ENCODE measurements at regions not wholly inside any gene's neighbourhood (a gene's known extent, or its start where the extent isn't known, plus 50 kb on each side); places are given as distances from the start of the nearest gene placed in this dataset.

DNA sequence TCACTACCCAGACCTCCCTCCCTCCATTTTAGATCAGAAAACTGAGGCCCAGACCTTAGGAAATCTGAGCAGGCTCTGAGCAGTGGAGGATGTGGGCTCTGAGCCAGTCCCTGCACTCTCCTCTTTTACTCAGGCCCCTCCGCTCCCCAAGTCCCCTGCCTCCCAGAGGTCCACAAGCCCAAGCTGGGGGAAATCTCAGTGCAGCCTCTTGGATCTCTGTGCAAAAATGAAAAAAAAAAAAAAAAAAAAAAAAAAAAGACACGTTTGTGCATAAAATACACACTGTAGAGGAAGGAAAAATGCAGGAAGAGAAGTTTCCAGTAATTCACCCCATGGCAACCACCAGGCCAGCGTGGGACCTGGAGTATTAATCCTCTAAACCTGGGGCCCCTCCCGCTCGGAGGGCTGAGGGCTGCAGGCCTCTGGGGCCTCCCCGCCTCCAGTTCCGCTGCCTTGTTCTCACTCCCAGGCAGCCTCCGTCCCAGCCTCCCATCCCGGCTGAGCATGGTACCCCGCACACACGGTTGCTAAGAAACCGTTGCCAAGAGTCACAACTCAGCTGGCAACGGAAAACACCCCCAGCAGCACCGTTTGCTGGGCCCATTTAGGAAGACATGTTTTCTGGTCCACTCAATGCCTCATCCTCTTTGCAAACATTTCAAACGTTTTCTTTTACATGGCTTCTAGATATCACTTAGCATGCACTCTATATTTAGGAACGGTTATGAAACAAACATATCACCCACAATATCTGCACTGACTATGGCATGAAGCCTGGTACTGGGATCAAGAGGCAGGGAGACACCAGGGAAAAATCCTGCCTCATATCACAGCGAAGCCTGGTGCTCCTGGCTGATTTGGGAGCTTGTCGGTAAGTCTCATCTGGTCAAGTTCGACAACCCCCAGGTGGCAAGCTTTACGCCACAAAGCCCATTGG, 227.5 kb downstream of the CTTN start:
- DNase-seq (ENCODE audit: low spot score), result no peak

DNA sequence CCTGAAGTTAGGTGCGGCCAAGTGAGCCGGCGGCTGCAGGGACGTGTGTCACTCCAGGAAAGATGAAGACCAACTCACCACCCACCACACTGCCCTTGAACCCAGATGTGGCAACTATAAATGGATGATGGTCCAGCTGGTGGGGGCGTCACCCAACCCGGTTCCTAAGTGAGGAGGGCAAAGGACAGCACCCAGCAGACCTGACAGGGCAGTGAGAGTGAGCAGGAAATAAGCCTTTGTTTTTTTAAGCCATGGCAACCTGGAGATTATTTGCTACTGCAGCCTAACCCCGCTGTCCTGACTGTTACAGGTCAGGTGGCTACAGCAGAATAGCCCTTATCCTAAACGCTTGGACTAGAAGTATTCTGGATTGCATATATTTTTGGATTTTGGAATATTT, 228.9 kb downstream of the CTTN start:
- no peak for DNase-seq (ENCODE audit: low spot score)

DNA sequence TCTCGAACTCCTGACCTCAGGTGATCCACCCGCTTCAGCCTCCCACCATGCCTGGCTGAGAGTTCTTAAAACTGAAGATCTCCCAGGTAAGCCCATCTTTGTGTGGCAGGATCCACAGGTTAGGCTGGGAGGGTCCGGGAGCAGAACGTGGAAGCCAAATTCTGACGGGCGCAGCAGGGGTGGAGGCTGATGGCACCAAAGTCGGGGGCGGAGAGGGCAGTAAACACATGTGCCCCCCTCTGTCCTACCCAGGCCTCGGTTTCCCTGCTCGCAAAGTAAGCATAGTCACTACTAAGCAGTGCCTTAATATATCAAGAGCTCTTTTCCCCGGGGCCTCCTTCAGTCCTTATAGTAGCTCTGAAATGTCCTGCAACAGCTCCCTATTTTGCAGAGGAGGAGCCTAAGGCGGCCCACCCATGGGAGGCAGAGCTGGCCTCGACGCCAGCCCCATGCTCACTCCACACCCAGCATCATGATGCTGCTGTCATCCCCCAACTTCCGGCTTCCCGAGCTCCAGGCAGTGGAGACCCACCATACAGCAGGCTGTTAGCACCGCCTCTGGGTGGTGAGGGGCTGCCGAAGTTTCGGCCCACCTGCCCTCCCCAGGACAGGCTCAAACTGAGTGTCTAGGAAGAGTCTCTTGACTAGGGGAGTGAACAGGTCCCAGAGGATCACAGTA, 230.0 kb downstream of the CTTN start:
- no peak for DNase-seq (ENCODE audit: low spot score)

DNA sequence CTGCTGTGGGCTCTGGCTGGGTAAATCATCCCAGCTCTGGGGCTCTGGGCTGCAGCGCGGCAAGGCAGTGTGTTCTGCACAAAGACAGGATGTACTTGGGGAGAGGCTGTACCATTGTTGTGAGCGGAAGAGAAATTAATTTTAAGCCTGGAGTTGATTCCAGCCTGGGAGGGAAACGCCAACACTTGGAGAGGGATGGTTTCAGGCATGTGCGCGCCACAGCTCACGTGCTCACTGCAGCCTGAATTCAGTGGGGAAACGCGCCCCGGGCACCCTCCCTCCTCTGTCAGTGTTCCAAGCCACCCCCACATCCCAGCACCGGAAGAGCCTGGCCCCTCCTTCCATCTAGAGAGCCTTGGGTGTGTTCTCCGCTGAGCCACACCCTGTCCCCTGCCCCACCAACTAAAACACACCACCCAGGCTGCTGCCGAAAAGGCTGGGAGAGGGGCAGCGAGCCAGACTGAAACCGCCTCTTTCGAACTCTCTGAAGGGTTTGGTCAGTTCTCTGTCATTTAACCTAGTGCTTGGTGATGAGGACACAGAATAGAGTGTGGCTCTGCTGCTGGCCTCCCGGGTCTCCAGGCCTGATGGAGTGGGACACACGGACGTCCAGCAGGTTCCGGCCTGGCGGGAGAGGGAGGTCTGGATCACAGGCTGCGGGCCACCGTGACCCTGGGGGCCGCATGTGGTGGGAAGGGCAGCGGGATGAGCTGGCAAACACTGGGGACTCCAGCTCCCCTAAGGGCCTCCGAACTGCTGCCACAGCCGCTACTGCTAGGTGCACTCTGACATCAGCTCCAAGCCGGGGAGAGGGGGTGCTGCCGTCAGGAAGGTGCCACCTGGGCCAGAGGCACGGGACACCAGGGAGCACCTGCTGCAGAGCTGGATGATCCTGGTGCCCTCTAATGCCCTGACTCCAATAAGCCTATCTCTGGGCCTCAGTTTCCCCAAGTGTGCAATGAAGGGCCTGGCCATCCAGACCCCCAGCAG, 230.8 kb downstream of the CTTN start:
- peak; percentile 65 for DNase-seq (ENCODE audit: low spot score)

DNA sequence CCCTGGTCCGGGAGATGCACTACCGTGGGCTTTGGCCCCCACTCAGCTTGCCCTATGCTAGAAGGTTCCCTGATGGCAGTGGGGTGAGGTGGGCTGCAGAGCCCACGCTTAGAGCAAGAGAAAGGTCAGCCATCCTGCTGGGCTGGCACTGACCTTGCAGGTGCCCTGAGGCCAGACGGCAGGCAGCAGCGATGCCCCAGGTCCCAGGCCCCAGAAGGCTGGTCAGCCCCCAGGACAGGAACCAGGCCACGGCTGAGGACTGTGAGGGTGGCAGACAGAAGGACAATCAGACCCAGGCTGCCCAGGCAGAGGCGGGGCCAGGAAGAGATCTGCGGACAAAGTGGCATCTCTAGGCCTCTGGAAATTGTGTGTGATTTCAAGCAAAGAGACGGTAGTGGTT, 231.7 kb downstream of the CTTN start:
- DNase-seq (ENCODE audit: low spot score), result no peak

DNA sequence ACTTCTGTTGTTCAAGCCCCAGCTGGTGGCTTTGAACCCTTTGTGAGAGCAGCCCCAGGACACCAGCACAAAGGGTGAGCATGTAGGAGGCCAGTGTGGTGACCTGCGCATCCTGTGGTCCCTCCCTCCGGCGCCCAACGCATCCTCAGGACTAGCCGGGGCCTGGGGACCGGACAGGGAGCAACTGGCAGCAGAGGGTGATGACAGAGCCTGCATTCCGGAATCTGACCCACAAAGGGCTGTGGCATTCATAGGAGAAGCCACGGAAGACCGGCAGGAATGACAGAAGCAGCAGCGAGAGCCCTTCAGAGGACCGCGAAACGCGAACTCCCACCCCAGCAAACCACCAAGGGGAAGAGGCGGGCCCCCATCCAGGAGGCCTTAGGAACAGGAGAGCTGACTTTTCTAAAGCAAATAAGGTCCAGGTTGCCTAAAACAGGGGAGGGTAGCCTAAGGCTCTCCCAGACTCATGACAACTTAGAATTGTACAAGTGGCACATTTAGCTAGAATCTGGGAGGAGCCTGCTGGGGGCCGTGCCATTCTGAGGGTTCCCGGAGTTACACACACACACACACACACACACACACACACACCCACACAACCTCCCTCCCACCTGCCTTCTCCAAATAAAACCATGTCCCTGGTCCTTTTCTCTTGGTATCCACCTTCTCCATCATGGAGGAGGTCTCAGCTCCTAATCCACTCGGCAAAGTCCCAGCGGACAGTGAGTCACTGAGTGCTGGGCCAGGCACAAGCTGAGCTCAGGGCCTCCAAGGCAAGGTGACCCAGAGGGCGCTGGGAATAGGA, 232.7 kb downstream of the CTTN start:
- DNase-seq (ENCODE audit: low spot score), result no peak

DNA sequence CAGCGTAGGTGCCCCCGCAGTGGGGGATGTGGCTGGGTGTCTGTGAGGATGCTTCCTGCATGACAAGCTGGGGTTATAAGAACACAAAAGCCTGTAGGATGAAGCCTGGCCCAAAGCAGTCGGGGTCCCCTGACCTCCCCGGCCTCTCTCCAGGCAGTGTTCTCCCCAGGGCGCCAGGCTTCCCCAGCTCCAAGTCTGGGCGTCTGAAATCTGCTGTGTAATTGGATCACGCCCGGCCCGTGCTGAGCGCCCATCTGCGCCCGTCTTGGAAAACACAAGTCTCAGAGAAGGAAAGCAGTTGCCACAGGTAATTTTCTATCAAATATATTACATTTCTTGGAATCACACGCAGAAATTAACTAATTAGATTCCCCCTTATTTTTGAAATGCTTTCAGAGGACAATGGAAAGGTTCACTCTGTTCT, 233.3 kb downstream of the CTTN start:
- no peak for DNase-seq (ENCODE audit: low spot score)

DNA sequence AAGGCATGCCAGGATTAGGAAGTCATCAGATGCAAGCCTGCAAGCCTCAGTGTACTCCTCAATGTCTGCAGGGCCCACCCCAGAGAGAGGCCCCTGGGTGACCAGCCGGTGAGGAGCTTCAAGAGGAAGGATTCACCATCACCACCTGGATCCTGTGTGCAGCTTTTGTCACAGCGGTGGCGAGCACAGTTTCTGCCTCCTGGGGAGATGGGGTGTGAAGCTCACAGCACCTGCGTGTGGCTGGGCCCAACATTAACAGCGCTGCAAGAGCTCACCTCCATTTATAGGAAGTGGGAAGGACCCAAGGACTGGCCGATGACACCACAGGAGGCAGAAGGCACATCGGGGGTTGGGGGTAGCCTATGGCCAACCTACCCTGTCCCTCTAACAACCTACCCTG, 235.3 kb downstream of the CTTN start:
- DNase-seq (ENCODE audit: low spot score), result no peak

DNA sequence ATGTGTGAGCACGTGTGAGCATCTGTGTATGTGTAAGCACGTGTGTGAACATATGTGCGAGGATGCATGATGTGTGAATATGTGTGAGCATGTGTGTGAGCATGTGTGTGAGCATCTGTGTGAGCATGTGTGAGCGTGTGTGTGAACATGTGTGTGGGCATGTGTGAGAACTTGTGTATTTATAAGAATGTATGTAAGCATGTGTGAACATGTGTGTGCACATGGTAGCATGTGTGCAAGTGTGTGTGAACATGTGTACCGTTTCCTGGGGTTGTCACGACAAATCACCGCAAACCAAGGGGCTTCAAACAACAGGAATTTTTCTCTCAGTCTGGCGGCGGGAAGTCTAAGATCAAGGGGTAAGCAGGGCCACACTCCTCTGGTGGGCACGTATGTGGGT, 238.3 kb downstream of the CTTN start:
- no peak for DNase-seq (ENCODE audit: low spot score)

DNA sequence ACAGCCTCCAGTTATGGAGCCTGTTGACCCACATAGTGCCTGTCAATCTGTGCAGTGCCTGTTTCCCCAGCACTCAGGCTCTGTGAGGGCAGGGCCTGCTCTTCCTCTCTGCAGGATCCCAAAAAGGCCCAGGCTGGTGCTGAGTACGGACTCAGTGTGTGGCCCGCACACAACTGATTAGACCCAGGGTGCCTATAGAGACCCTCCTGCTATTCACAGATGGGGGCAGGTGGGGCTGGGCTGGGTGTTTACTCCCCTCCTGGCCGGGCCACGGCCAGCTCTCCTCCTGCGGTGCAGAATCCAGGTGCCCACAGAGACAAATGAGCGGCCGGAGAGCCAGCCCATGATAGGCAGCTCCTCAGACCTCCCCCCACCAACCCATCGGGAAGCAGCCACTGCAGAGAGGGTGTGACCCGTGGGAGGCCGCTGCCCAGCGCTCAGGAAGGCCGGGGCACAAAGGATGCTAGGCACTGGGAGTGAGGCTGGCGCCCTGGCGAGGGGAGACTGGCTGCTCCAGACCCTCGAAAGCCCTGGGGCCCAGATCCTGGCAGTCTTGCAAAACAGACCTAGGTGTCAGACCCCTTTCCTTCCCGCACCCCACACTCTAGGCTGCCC, 239.0 kb downstream of the CTTN start:
- DNase-seq (ENCODE audit: low spot score), result no peak

DNA sequence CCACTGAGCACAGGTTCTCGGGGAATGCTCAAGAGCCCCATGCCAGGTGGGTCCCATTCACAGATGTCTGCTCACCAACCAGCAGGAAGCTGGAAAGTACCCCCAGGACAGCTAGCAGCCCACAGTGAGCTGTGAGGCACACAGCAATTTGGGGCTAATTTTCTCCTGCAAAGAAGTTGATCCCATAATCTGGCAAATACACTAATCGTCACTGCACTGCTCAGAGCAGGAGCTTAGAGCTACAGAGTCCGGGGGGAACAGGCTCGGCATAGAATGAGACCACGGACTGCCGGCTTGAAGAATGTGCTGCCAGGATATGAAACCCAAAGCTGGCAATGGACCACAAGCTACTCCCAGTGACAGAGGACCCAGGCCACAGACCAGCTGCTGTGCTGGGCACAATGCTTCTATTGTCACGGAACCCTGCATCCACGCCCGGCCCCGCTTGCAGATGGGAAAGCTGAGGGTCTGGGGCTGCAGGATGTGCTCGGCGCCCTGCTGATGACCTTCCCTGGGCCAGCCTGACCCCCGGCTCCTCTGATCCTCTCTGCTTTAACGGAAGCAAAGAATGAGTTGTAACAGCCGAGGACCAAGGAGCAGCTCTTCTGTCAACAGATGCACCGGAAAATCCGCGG, 239.7 kb downstream of the CTTN start:
- DNase-seq (ENCODE audit: low spot score), result no peak

DNA sequence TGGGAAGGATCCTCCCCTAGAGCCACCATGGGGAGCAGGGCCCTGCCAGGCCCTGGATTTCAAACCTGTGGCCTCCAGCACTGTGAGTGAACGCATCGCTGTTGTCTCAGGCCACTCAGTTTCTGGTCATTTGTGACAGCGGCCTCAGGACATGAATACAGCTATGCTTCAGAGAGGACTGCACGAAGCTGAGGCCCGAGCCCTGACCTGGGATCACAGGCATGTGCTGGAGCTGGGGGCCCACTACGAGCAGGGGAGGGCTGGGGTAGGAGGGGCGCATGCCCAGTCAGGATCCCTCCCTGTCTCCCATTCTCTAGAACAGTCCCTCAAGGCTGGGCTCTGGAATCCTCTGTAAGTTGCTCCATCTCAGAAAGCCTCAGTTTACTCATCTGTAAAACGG, 242.1 kb downstream of the CTTN start:
- DNase-seq (ENCODE audit: low spot score), result no peak

DNA sequence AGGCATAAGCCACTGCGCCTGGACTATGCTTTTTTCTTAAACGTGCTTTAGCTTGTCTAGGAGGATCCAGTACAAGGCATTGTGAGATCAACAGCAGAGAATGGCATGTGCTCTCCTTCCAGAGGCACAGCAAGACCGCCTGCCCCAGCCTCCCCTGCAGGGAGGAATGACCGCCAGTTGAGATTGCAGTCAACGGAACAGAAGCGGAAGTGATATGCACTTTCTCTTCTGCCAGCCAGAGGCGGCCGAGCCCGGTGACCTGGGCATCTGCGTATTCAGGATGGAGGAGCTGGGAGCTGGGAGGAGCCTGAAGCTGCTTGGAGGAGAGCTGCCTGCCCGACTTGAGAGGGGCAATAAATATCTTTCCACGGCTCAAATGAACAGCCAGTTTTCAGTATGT, 243.0 kb downstream of the CTTN start:
- DNase-seq (ENCODE audit: low spot score), result no peak

DNA sequence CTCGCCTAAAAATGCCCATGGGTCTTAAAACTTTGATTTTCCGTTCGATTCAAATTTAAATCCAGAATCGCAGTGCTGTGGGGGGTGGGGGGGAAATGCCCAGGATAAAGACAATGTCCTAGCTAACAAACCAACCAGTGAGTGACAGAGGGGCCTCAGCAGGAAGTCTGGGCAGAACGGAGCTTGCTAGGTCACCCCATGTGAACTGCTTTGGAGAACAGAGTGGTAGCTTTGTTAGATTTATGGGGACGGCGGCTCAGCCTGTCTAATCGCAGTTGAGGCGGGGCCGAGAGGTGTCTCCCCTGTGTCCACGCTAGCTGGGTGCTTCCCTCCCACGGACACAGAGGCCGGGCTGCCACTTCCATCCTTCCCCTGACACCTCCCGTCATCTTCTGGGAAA, 243.9 kb downstream of the CTTN start:
- no peak for DNase-seq (ENCODE audit: low spot score)

DNA sequence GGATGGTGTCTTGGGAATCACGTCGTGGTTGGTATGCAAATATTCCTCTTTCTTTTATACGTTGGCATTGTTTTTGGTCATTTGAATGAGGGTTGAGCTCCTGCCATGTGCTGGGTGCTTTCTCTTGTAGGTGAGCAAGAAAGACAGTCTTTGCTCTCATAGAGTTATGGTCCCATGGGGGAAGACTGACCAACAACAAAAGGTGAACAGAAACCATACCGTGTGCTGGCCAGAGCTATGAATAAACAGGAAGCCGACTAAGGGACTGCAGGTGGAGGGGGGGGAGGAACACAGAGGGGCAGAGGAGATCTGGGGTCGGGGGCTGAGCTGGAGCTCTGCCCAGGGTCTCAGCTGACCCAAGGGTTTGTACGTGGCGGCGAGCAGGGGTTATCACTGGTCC, 245.3 kb downstream of the CTTN start:
- DNase-seq (ENCODE audit: low spot score), result no peak

DNA sequence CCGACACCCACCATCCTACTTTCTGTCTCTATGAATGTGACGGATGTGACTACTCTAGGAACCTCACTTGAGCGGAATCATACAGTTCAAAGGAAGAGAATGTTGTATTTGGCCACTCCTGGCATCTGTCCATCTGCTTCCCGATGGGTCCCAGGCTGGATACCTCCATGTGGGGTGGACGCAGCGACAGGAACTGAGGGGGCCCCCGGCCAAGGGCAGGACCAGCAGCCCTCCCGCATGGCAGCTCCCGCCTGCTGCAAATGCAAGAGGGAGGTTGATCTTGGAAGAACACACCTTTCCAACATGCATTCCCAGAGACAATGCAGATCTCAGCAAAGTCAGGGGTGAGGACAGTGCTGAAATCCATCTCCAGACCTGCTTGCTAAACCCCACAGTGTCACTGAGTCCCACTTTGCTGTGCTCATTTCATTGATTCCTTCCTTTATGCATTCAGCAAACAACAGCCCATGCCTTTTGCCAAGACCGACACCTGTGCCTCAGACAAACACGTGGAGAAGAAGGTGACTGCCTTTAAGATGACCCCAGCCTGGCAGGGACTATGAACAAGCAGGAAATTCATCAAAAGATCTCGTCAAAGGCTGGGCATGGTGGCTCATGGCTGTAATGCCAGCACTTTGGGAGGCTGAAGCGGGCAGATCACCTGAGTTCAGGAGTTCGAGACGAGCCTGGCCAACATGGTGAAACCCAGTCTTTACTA, 246.2 kb downstream of the CTTN start:
- no peak for DNase-seq (ENCODE audit: low spot score)

DNA sequence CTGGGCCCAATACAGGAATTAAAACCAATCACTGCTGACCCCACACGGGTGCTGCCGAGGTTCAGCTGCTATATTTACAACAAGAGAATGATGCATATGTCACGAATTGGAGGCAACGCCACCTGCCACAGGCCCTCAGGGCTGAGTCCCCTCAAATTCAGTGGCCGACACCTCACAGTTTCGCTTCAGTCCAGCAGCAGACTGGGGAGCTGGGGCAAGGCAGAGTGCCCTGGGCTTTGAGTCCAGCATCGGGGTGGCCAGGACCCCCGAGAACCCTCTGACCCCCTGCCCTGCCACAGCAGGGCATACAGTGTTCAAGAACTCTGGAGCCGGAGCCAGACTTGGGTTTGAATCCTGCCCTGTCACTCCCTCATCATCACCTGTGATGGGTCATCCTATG, 247.2 kb downstream of the CTTN start:
- DNase-seq (ENCODE audit: low spot score), result no peak

DNA sequence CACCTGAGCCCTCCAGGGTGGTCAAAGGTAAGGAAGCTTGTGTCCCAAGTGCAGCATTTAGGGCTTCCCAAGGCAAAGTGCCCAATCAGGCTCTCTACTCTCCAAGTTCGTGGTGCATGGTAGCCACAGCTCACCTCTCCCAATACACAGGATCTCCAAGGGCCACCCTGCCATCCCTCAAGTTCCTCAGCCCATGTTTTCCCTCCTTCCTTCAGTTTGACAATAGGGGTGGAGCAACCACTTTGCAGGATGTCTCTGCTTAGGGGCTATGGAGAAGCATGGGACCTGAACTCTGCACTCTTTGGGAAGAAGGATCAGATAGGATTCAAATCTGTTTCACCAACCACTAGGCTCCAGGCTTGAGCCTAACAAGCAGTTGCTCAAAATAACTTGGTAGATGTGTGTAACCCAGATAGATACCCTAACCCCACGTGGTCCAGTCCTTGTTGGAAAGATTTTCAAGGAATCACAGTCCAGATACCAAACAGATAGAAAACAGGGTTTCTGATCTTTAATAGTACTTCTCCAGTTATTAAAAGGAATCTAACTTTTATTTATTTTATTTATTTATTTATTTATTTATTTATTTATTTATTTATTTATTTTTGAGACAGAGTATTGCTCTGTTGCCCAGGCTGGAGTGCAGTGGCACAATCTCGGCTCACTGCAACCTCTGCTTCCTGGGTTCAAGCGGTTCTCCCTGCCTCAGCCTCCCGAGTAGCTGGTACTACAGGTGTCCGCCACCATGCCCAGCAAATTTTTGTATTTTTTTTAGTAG, 248.1 kb downstream of the CTTN start:
- DNase-seq (ENCODE audit: low spot score), result no peak
